ENCODE measurements at regions not wholly inside any gene's neighbourhood (a gene's known extent, or its start where the extent isn't known, plus 50 kb on each side); places are given as distances from the start of the nearest gene placed in this dataset.

- DNase-seq (ENCODE audit: low spot score), result no peak
Measured at GRCh38 chr4:63618883-63619718, 790.1 kb downstream of the TECRL start.

DNA sequence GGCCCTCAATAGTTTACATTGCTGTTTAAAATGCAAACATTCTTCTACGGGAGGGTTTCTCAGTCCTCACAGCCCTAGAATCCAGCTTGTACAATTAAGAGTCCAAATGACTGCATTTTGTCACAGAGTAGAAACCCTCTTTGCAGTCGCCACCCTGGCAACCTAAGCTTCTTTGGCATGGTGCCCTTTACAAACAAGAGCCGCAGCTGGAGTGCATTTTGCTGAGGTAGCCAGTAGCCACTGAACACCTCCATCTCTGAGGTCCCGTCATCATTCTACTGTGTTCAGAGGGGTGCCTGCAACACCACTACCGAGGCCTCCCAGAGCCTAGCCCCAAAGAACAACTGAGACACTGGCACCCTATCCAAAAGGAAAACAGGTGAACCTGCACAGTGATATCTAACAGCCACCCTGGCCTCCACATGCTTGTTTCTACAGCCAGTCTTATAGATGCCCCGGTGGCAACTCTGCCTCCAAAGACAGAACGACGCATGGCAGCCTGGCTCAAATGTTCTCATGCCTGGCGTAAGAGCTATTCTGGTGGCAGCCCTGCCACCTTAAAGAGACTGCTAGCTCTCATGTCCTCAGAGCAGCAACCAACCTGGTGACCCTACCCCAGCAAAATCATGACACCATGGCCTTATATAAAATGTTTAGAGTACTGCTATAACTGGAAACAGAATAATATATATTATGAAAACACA, 801.9 kb downstream of the TECRL start:
- no peak for DNase-seq (ENCODE audit: low spot score)

- no peak for DNase-seq (ENCODE audit: low spot score)
Measured at GRCh38 chr4:63589796-63590195, 819.5 kb downstream of the TECRL start.

- no peak for DNase-seq (ENCODE audit: low spot score)
Measured at GRCh38 chr4:63583561-63583960, 825.7 kb downstream of the TECRL start.

DNA sequence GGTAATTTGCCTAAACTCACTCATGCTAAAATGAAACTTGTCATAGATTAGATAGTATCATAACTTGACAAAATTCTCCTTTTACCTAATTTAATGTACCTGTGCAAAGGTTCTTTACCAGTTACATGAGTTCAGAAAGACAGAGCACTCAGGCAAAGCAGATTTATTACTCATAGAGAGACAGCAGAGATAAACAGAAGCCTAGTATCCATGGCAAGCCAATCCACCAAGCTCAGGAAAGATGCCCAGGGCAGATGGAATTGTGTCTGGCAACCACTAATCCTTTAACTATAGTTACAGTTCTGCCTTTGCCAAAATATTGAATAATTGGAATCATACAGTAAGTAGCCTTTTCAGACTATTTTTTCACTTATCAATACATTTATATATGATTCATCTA, 826.2 kb downstream of the TECRL start:
- no peak for DNase-seq (ENCODE audit: low spot score)

GRCh38 chr4:63580796-63581475, 828.3 kb downstream of the TECRL start:
- no peak for DNase-seq (ENCODE audit: low spot score)

DNA sequence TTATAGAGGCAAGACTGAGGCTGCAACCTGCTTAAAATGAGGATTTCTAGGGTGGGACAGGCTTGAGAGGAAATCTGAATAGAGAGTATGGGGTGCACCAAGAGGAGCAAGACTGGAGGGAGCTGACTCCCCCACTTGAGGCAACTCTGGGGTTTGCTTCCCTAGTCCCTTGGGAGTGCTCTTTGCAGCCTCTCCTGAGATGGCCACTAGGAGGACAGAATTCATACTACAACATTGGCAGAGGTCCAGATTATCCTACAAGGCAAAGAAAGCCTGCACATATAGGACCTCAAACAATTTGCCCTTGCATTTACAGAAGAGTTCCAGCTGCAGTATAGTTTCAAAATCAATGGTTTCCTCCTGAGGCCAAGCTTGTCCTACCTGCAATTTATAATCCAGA, 830.9 kb downstream of the TECRL start:
- DNase-seq (ENCODE audit: low spot score), result no peak

DNA sequence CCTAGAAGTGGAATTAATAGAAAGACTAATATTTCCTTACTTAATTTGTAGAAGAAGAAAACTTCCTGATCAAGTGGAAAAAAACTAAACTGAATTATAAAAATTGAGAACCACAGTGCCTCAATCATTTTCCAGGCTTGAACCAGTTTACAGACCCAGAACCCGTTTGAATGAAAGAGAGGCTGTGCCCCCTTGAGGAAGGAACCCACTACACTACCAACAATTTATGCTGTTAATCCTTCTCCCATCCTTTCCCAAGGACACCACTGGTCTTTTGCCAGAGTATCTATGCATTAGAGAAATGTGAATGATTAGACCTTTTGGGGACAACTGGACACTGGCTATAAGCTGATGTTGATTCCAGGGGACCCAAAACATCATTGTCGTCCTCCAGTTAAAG, 842.6 kb downstream of the TECRL start:
- no peak for DNase-seq (ENCODE audit: low spot score)

- no peak for DNase-seq (ENCODE audit: low spot score)
Measured at GRCh38 chr4:63563288-63564014, 845.8 kb downstream of the TECRL start.

- no peak for DNase-seq (ENCODE audit: low spot score)
Measured at GRCh38 chr4:63558709-63559108, 850.5 kb downstream of the TECRL start.

DNA sequence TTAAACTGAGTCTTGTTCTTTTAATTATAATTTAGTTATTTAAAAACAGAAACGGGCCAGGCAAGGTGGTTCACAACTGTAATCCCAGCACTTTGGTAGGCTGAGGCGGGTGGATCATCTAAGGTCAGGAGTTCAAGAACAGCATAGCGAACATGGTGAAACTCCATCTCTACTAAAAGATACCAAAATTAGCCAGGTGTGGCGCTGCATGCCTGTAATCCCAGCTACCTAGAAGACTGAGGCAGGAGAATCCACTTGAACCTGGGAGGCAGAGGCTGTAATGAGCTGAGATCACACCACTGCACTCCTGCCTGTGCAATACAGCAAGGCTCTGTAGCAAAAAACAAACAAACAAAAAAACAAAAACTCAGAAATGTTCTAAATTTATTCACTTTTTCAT, 852.9 kb downstream of the TECRL start:
- no peak for DNase-seq (ENCODE audit: low spot score)

DNA sequence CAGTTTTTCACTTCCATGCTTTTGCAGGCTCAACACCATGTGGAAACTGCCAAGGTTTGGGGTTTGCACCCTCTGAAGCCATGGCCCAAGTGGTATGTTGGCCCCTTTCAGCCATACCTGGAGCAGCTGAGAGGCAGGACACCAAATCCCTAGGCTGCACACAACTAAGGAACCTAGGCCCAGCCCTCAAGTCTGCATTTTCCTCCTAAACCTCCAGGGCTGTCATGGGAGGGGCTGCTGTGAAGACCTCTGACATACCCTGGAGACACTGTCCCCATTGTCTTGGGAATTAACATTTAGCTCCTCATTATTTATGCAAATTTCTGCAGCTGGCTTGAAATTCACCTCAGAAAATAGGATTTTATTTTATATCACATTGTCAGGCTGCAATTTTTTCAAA, 856.1 kb downstream of the TECRL start:
- no peak for DNase-seq (ENCODE audit: low spot score)

DNA sequence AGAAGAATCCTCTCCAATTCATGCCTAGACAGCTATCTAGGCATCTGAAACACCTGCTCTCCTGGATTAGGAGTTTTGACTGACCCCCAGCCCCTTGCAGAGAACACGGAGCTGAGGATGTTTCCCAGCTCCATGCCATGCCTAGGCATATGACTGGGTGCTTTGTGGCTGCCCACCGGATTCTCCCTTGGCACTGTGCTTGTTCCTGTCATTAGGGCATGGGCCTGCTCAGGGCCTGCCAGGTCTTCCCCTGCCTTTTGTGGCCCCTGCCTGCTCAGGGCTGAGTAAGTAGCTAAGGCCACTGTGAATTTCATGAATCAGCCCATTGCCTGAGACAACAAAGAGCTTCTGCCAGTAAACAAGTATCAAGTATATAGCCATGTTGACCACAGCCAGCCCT, 867.4 kb downstream of the TECRL start:
- DNase-seq (ENCODE audit: low spot score), result no peak

DNA sequence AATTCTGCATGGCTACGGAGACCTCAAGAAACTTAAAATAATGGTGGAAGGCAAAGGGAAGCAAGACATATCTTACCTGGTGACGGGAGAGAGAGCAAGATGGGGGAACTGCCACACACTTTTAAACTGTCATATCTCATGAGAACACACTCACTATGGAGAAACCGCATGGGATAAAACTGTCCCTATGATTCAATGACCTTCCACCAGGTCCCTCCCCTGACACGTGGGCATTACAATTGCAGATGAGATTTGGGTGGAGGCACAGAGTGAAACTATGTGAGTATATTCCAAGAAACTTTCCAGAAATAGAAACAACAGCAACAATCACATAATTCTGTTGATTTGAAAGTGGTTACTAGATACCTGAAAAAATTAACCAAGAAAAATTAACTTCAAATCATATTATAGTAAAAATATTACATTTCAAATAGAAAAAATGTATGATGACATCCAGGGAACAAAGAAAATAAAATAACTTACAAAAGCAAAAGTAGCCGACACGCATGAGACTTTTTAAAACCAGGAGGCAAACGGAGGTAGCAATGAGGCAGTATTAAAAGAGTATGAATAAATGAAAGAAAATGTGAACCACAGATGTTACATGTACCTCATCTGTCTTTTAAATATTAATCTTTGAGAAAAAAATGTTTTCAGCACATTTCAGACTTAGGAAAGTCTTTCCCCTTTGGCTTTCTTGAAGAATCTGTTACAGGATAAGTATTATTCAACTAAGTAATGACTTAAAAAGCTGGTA, 879.5 kb downstream of the TECRL start:
- DNase-seq (ENCODE audit: low spot score), result no peak

- no peak for DNase-seq (ENCODE audit: low spot score)
Measured at GRCh38 chr4:63528256-63528991, 880.8 kb downstream of the TECRL start.

DNA sequence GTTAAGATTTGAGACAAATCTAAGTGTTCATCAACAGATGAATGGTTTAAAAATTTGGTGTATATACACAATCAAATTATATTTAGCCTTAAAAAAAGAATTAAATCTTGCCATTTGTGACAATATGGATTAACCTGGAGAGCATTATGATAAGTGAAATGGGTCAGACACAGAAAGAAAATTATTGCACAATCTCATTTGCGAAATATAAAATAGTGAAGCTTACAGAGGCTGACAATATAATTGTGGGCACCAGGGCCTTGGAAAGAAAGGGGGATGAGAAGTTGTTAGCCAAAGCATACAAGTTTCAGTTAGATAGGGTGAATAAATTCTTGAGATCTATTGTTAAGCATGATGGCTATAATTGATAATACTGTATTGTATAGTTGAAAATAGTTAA, 883.0 kb downstream of the TECRL start:
- DNase-seq (ENCODE audit: low spot score), result no peak

DNA sequence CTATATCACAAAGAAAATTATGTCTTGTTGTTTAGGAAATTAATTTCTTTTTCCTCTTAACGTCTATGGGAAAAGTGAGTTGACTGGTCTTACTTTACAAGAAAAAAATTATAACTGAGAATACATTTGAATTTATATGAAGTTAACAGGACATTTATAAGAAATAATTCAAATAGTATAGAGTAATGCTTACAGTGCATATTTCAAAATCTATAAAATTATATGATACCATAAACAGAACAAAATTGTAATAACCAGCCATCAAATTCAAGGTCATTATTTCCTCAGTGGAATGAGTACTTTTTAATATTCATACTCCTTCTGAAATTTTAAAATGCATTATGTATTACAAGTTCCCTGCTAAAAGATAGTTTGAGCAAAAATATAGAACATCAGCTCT, 884.5 kb downstream of the TECRL start:
- DNase-seq (ENCODE audit: low spot score), result no peak

- DNase-seq (ENCODE audit: low spot score), result no peak
Measured at GRCh38 chr4:63505714-63506460, 903.4 kb downstream of the TECRL start.

- no peak for DNase-seq (ENCODE audit: low spot score)
Measured at GRCh38 chr4:63493265-63493664, 916.0 kb downstream of the TECRL start.

DNA sequence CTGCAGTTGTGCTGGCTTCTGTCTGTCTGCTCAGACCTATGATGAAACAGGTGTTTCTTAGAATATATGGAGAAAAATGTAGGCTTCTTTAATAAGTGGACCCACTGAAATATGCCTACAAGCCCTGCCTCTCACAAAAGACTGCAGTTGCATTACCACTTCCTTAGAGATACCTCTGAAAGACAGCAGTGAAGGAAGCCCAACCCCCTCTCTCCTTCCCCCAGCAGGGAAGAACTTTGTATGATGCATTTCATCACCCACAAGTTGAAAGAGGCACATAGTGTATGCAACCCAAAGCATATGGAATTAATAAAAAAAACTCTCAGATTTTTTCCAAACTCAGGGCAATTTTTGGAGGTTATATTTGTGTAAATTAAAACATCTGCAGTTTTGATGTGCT, 916.7 kb downstream of the TECRL start:
- DNase-seq (ENCODE audit: low spot score), result no peak

Measured in HuH-7 (cell line).